ENCODE measurements at regions not wholly inside any gene's neighbourhood (a gene's known extent, or its start where the extent isn't known, plus 50 kb on each side); places are given as distances from the start of the nearest gene placed in this dataset.

DNA sequence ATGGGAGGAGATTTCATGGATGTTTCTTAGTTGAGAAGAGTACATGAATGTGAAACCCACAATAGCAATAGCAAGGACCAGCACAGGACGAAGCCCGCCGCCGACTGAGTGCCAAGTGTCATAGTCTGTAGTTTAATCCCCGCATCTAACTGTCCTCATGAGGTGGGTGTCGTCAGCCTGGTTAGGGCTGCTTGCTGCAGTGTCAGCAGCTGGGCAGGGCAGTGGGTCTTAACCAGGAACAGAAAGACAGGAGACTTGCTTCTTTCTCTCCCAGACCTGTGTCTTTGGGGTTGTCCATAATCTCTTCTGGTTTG lies 146.6 kb downstream of the VAPA start:
- intact Hi-C loops (cut with micrococcal nuclease): loop anchor here (2.0 to 5.0 kb wide), 2 partner anchors 18 to 33 kb away; no protein-coding TSS in a partner anchor
- Histone ChIP-seq H3K4me3 (replicated peaks in 1 of 2; ENCODE audit: low read depth in 1 of 2, low read length in 2 of 2) (no peak overlapping the region), H3K4me2 (ENCODE audit: low read length) (no peak overlapping the region), H2AFZ (ENCODE audit: low read depth, low read length, poor library complexity, severe bottlenecking) (no peak overlapping the region), H3K36me3 (ENCODE audit: control insufficient read depth in 1 of 2, insufficient read depth in 2 of 2, low read length in 2 of 2) (no peaks in the 10 kb centered on the region), H3K9ac (ENCODE audit: low read length) (no peak overlapping the region), H3K27ac (ENCODE audit: low read depth, low read length) (no peak overlapping the region), H3K79me2 (ENCODE audit: insufficient read depth, low read length) (no peaks in the 10 kb centered on the region), H4K20me1 (ENCODE audit: insufficient read depth) (no peaks in the 10 kb centered on the region), H3K27me3 (ENCODE audit: insufficient read depth, low read length) (0 out of 2 replicates have a peak, but pooled peaks cover 8% of the 10 kb centered on the region), H3K9me3 (ENCODE audit: control insufficient read depth in 1 of 2, insufficient read depth in 1 of 2, low read depth in 1 of 2, low read length in 2 of 2) (0 out of 4 replicates have a peak, but pooled peaks cover 0 to under 1% of the 10 kb centered on the region in 2 experiments), H3K9me2 (ENCODE audit: insufficient read depth) (no peaks in the 10 kb centered on the region), H3K4me1 (ENCODE audit: control insufficient read depth in 1 of 2, insufficient read depth in 2 of 2, low read length in 2 of 2) (peaks cover 4 to 10% of the 10 kb centered on the region in 2 experiments; a peak in 2 of 4 replicates)
- no peak for DNase-seq (ENCODE audit: low read depth, low spot score)
- RAD21 ChIA-PET (ENCODE audit: low non-redundant PET in 1 of 2, low total read pairs in 2 of 2, uncharacterized antibody in 2 of 2, unreplicated experiment in 2 of 2): no interaction called here
- no peak for ATAC-seq
- CTCF ChIA-PET: no interaction called here
- BruUV-seq (replicated peaks): no TSS peak
- POLR2A ChIA-PET: no interaction called here
- no peak for TF ChIP-seq POLR2AphosphoS5 (IDR thresholded peaks at IDR 0.05; ENCODE audit: low read depth, low read length)
- TF ChIP-seq, protein P1, sequence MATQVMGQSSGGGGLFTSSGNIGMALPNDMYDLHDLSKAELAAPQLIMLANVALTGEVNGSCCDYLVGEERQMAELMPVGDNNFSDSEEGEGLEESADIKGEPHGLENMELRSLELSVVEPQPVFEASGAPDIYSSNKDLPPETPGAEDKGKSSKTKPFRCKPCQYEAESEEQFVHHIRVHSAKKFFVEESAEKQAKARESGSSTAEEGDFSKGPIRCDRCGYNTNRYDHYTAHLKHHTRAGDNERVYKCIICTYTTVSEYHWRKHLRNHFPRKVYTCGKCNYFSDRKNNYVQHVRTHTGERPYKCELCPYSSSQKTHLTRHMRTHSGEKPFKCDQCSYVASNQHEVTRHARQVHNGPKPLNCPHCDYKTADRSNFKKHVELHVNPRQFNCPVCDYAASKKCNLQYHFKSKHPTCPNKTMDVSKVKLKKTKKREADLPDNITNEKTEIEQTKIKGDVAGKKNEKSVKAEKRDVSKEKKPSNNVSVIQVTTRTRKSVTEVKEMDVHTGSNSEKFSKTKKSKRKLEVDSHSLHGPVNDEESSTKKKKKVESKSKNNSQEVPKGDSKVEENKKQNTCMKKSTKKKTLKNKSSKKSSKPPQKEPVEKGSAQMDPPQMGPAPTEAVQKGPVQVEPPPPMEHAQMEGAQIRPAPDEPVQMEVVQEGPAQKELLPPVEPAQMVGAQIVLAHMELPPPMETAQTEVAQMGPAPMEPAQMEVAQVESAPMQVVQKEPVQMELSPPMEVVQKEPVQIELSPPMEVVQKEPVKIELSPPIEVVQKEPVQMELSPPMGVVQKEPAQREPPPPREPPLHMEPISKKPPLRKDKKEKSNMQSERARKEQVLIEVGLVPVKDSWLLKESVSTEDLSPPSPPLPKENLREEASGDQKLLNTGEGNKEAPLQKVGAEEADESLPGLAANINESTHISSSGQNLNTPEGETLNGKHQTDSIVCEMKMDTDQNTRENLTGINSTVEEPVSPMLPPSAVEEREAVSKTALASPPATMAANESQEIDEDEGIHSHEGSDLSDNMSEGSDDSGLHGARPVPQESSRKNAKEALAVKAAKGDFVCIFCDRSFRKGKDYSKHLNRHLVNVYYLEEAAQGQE (IDR thresholded peaks at IDR 0.05; ENCODE audit: low read depth): no peak
- TF ChIP-seq, protein P2, sequence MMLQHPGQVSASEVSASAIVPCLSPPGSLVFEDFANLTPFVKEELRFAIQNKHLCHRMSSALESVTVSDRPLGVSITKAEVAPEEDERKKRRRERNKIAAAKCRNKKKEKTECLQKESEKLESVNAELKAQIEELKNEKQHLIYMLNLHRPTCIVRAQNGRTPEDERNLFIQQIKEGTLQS (IDR thresholded peaks at IDR 0.05): no peak
- TF ChIP-seq ZNF274 (IDR thresholded peaks at IDR 0.05; ENCODE audit: low read depth, low read length): no peak

DNA sequence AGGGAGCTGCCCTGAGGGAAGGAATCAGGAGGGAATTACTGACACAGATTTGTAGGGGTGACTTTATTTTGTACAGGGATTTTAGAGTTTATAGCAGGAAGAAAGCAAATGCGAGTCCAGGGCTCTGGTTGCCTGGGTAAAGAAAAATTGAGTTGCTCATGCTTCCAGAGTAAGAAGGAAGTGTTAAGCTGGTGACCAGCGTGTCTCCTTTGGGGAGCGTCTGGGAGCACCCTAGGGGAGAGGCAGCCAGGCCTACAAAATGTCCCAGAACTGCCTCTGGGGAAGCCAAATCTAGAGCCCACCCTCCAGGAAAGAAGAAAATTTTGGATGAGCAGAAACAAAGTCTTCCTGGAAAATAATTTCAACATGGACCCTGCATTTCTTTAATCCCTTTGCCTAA lies 147.0 kb downstream of the VAPA start:
- ChIA-PET POLR2A (no interaction called here), CTCF (no interaction called here), RAD21 (ENCODE audit: low non-redundant PET in 1 of 2, low total read pairs in 2 of 2, uncharacterized antibody in 2 of 2, unreplicated experiment in 2 of 2) (no interaction called here)
- Histone ChIP-seq H3K4me1 (ENCODE audit: control insufficient read depth in 1 of 2, insufficient read depth in 2 of 2, low read length in 2 of 2) (peaks cover 4 to 10% of the 10 kb centered on the region in 2 experiments; a peak in 2 of 4 replicates), H3K36me3 (ENCODE audit: control insufficient read depth in 1 of 2, insufficient read depth in 2 of 2, low read length in 2 of 2) (no peaks in the 10 kb centered on the region), H3K27ac (ENCODE audit: low read depth, low read length) (no peak overlapping the region), H3K79me2 (ENCODE audit: insufficient read depth, low read length) (no peaks in the 10 kb centered on the region), H3K9ac (ENCODE audit: low read length) (no peak overlapping the region), H4K20me1 (ENCODE audit: insufficient read depth) (no peaks in the 10 kb centered on the region), H2AFZ (ENCODE audit: low read depth, low read length, poor library complexity, severe bottlenecking) (no peak overlapping the region), H3K4me2 (ENCODE audit: low read length) (no peak overlapping the region), H3K9me3 (ENCODE audit: control insufficient read depth in 1 of 2, insufficient read depth in 1 of 2, low read depth in 1 of 2, low read length in 2 of 2) (0 out of 4 replicates have a peak, but pooled peaks cover 0 to 3% of the 10 kb centered on the region in 2 experiments), H3K4me3 (replicated peaks in 1 of 2; ENCODE audit: low read depth in 1 of 2, low read length in 2 of 2) (no peak overlapping the region), H3K9me2 (ENCODE audit: insufficient read depth) (no peaks in the 10 kb centered on the region), H3K27me3 (ENCODE audit: insufficient read depth, low read length) (0 out of 2 replicates have a peak, but pooled peaks cover 8% of the 10 kb centered on the region)
- ATAC-seq (no peak), DNase-seq (ENCODE audit: low read depth, low spot score) (no peak)
- BruUV-seq (replicated peaks): no TSS peak
- intact Hi-C loops (cut with micrococcal nuclease): loop anchor here (2.0 to 5.0 kb wide), 2 partner anchors 18 to 34 kb away; no protein-coding TSS in a partner anchor
- TF ChIP-seq, protein P3, sequence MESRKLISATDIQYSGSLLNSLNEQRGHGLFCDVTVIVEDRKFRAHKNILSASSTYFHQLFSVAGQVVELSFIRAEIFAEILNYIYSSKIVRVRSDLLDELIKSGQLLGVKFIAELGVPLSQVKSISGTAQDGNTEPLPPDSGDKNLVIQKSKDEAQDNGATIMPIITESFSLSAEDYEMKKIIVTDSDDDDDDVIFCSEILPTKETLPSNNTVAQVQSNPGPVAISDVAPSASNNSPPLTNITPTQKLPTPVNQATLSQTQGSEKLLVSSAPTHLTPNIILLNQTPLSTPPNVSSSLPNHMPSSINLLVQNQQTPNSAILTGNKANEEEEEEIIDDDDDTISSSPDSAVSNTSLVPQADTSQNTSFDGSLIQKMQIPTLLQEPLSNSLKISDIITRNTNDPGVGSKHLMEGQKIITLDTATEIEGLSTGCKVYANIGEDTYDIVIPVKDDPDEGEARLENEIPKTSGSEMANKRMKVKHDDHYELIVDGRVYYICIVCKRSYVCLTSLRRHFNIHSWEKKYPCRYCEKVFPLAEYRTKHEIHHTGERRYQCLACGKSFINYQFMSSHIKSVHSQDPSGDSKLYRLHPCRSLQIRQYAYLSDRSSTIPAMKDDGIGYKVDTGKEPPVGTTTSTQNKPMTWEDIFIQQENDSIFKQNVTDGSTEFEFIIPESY (IDR thresholded peaks at IDR 0.05; ENCODE audit: extremely low read depth, insufficient replicate concordance, low read length): no peak
- TF ChIP-seq, protein P2 (IDR thresholded peaks at IDR 0.05): no peak
- TF ChIP-seq EZH2 (IDR thresholded peaks at IDR 0.05) (no peak), JUND (IDR thresholded peaks at IDR 0.05) (no peak), YY1 (IDR thresholded peaks at IDR 0.05; ENCODE audit: extremely low read depth, insufficient replicate concordance, low read depth, low read length) (no peak), TCF7L2 (IDR thresholded peaks at IDR 0.05; ENCODE audit: borderline replicate concordance, extremely low read depth, insufficient read depth, insufficient read length) (no peak), POLR2AphosphoS5 (IDR thresholded peaks at IDR 0.05; ENCODE audit: low read depth, low read length) (no peak), ZFX (IDR thresholded peaks at IDR 0.05) (no peak), EZH2phosphoT487 (IDR thresholded peaks at IDR 0.05; ENCODE audit: borderline replicate concordance) (no peak)

Data from HCT116 (cell line).